Fibroblast of gingiva (primary cell): ENCODE measurements at regions not wholly inside any gene's neighbourhood (a gene's known extent, or its start where the extent isn't known, plus 50 kb on each side); places are given as distances from the start of the nearest gene placed in this dataset.

Experiments used
- DNase-seq: peaks from one replicate; pipeline ENCODE4 v3.0.0-alpha.2; 2011; ENCODE audit warnings: low read depth

GRCh38 chr10:2858452-2858851, 208.9 kb upstream of the PFKP start:
- DNase-seq = no peak

- no peak for DNase-seq
Observed at GRCh38 chr10:2856598-2856997, 210.8 kb upstream of the PFKP start.

- DNase-seq = no peak
Observed at GRCh38 chr10:2852574-2853323, 214.6 kb upstream of the PFKP start.

DNA sequence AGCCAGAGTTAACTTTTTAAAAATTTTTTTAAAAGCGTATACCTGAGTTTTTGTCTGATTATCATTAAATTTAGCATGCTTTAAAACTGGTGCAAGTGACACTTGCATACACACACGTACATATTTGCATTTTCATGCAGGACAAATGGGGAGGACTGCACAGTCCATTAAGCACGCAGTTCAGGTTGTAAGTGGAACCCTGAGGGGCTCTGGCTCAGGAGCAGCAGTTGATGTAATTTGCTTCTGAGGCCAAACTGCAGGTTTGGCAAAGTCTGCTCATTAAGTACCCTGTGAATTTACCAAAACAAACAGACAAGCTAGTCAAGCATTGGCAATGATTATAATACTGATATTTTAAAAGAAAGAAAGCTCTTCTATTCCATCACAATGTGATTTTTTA, 215.8 kb upstream of the PFKP start:
- DNase-seq = no peak

DNA sequence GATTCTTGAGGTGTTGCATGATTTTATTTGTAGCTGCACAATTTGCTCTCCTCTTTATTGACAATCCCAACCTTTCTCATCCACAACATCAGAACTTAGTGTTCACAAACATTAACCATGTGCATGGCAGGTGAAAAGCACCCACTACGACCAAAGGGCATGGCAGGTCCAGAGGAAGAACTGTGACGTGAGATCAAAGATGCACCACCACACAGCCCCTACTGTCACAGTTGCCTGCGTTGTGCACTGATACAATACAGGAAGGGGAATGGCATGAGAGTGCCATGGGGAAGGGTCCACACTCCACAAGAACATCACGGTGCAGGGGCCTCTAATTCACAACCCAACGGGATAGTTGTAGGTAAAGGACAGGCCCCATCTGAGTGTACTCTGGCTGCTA, 217.1 kb upstream of the PFKP start:
- DNase-seq = no peak

GRCh38 chr10:2844925-2845324, 222.4 kb upstream of the PFKP start:
- DNase-seq = no peak

DNA sequence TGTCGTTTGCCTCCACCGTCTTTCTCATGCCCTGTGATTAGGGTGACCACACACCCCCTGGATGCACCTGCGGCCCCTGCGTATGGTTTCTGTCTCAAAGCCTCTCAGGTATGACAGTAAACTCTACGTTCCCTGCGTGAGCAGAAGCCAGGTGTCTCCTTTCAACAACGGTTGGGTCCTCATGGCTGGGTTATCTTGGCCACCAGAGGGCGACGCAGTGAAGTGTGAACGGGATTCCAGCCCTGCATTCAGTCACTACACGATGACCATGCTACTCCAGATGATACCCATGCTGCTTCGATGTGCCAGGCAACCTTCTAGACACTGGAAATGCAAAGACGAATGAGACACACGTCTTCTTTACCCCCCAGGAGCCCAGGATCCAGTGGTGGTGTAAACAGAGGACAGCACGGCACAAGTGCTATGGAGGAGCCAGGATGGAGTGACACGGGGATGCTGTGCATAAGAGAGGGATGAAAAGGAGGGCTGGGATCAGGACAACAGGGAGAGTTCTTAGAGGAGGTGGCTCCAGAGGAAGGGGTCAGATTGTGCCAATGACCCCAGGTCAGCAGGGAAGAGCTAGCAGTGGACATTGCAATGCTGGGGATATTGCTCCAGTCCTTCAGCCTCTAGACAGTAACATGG, 228.1 kb upstream of the PFKP start:
- no peak for DNase-seq

DNA sequence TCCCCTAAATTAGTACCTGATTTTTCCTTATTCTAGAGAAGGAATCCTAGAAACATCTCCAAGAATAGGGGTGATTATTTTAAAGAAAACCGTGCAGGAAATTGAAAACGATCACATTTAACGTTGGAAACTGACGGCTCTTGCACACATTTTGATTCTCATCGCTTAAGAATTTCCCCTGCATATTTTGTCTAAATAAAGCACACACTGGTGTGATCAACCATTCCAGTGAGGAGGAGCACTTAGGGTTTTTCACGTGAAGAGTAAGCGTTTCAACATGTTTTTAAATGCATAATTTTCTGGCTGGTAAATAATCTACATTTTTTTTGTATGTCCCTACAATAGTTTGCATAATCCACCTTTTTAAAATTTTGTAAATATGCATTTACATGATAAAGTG, 229.7 kb upstream of the PFKP start:
- no peak for DNase-seq

DNA sequence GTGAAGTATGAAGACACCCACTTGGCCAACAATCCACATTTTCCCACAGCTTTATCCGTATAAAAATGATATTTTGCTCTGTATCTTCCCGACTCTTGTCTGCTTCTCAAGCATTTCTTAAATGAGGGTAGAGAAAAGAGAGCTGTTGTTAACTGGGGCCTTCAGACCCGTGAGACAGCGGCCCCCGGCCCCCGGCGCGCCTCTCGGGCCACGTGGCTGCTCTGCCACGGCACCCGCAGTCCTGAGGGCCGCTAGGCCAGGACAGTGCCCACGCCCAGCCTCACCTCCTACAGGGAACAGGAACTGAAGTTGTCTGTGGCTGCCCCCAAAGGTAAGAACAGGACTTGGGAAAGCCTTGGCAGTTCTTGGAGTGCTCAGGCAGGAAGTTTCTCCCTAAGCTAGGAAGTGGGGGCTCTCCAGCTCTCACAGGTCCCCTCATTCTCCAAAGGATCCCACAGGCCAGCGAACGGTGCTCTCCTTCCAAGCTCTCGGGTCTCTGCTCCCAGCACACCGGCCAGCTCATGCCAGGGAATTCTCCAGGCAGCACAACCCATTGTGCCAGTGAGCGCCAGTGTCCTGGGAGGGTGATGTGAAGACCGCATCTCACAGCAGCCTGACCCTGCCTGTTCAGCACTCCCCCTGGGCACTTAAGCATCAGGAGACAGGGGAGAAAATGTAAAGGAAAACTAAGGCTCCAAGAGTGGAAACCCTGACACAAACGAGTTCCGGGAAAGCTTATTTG, 230.3 kb upstream of the PFKP start:
- DNase-seq = no peak

GRCh38 chr10:2834214-2834613, 233.1 kb upstream of the PFKP start:
- DNase-seq = no peak

DNA sequence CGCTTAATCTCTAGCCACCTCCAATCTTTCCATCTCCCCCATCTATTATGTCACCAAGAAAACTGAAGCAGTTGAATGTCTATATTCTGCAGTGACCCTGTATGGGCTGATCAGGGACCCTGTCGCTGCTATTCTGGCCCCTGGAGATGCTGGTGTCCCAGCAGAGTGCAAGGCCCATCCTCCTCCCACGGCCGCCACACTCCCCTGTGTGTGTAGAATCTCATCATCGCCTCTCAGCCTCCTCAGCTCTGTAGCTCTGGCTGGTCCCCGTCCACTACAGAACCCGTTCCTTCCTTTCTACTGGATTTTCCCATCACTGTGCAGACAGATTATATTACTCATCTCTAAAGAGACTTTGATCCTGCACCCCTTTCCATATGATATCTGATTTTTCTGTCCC, 235.8 kb upstream of the PFKP start:
- DNase-seq = no peak

GRCh38 chr10:2828741-2829140, 238.6 kb upstream of the PFKP start:
- DNase-seq = no peak

DNA sequence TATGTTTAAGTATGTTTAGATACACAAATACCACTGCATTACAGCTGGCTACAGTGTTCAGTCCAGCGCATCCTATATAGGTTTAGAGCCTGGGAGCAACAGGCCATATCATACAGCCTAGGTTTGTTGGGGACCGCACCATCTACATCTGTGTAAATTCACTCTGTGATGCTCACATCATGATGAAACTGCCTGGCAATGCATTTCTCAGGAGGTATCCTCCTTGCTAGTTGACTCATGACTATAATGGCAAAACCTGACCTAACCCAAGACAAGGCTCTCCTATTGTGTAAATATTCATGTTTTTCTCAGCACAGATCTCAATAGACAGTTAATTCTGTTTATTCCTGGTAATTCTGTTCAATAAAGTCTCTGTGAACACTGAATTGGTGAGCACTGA, 240.7 kb upstream of the PFKP start:
- no peak for DNase-seq

DNA sequence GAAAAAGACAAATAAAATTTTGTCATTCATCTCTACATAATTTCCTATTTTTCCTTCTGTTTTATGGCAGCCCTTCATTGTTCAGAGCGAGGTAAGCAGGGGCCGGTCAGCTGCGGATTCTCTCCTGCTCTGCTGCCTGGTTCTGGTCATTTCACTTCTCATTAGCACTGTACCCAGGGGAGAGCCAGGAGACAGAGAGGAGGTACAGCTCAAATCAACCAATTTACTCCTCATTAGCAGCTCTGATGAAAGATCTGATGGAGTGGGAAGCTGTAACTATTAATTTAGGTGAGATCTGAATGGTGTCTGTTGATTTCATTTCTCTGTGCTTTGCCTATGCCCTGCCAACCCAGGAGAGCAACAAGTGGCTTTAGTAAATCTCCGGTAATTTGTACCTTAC, 241.5 kb upstream of the PFKP start:
- DNase-seq = no peak

GRCh38 chr10:2817940-2818636, 249.3 kb upstream of the PFKP start:
- no peak for DNase-seq

GRCh38 chr10:2813693-2814092, 253.7 kb upstream of the PFKP start:
- no peak for DNase-seq

DNA sequence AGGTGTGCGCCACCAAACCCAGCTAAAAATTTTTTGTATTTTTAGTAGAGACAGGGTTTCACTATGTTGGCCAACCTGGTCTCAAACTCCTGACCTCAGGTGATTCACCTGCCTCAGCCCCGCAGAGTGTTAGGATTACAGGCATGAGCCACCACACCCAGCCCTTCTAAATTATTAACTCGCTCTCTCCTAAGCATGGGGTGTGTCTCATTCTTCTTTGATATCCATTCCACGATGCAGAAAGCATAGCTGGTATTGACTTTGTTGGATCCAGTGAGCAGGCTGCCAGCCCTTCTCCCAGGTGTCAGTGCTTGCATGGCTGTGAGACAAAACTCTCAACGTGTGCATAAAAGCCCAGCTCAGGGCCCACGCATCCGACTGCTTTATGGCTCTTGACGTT, 254.1 kb upstream of the PFKP start:
- no peak for DNase-seq

- DNase-seq = no peak
Observed at GRCh38 chr10:2812631-2813030, 254.7 kb upstream of the PFKP start.

DNA sequence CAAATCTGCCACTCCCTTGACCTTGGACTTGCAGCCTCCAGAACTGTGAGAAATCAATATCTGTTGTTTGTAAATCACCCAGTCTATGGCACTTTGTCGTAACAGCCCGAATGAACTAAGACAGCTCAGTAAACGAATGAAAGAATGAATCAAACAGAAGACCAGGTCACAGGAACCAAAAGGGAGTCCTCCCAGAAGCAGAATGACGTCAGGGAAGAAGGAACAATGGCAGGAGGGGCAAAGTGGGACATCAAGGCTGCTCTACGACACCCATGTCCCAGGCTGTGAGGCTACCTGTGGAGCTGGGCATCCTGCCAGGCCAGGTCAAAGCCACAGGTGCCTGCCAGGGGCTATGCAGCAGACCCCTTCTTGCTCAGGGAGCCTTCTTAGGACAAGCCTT, 267.2 kb upstream of the PFKP start:
- no peak for DNase-seq

DNA sequence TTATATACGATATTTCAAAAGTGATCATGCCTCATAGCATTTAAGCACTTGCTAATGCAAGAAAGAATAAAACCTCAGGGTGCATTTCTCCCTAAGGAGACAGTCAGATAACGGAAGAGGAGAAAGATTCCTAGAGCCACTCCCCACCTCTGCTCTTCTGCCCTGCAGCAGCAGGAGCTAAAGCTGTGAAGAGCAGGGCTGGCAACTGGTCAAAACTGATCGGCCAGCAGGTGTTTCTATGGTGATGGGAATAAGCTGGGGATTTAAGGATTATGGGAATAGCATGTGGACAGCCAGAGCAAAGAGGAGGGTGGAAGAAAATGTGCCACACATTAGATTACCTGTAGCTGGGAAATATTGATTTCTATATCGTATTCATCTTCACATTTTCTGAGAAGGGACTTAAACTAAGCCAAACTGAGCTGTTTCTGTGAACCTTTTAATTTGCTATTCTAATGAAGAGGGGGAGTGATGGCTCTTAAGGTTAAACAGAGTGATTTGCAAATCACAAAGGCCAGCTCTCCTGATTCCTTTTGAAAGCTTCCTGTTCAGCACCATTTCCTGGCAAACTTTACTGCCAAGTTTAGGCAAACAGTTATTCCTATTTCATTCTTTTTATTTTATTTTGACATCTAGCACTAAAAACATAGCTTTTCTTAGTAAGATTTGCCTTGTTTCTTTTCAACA, 268.9 kb upstream of the PFKP start:
- DNase-seq = no peak

DNA sequence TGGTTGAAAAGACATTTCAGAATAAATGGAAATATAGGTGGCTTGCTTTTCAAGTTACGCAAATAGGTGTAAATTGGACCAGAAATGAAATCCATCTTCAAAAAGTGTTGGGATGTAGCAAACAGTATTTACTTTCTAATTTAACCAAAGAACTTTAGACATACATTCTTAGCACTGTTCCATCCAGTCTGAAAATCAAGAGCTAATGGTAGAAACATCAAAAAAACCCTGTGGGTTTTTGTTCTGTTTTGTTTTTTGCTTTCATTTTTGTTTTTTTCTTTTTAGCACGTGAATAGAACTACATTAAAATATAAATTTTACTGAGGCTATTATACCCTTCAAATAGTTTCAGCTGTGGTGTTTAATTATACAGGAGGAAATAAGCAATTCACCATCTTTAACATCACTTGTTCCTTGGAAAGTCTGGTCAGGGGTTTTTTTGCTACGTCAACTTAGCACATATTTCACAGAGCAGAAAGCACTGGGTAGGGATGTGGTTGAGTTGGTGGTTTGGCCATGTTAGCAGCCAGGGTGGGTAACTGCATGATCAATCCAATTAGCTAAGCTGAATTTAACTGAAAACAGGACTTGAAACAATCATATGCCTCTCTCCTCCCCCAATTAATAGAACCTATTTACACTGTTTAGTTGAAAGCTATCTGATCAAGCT, 275.4 kb upstream of the PFKP start:
- DNase-seq = no peak
